Aorta (tissue), 5 donors: ENCODE measurements at regions not wholly inside any gene's neighbourhood (a gene's known extent, or its start where the extent isn't known, plus 50 kb on each side); places are given as distances from the start of the nearest gene placed in this dataset.

Experiments
- ATAC-seq: fragments of 200-7000 bp; cut with Tn5 transposase; one replicate; pipeline ENCODE4 v1.9.1; 2022; ENCODE audit warnings: moderate library complexity; ENCODE audit not compliant: low FRiP score
- DNase-seq, 2 donors: peaks; one replicate each; pipeline ENCODE4 v3.0.0-alpha.2; 2020
- H3K27ac ChIP-seq, 2 donors: one replicate each; pipeline ENCODE4 v1.5.1; 2013; ENCODE audit warnings: low read length in 2 of 2, mild to moderate bottlenecking in 2 of 2, moderate library complexity in 2 of 2, control low read depth in 1 of 2, inconsistent platforms in 1 of 2, low read depth in 1 of 2
- H3K27me3 ChIP-seq, 2 donors: one replicate each; pipeline ENCODE4 v1.6.1; 2013; ENCODE audit warnings: control low read depth in 1 of 2, low read length in 1 of 2, mild to moderate bottlenecking in 1 of 2, moderate library complexity in 1 of 2; ENCODE audit not compliant: insufficient read depth in 2 of 2, control insufficient read depth in 1 of 2
- H3K36me3 ChIP-seq, 2 donors: one replicate each; pipeline ENCODE4 v1.6.1; 2013; ENCODE audit warnings: control low read depth in 1 of 2, low read length in 1 of 2, mild to moderate bottlenecking in 1 of 2; ENCODE audit not compliant: insufficient read depth in 2 of 2, control insufficient read depth in 1 of 2
- H3K4me1 ChIP-seq, 2 donors: one replicate each; pipeline ENCODE4 v1.6.1; 2013; ENCODE audit warnings: low read length in 2 of 2, control low read depth in 1 of 2, mild to moderate bottlenecking in 1 of 2, moderate library complexity in 1 of 2; ENCODE audit not compliant: insufficient read depth in 2 of 2, control insufficient read depth in 1 of 2
- H3K4me3 ChIP-seq, 2 donors: one replicate each; pipeline ENCODE4 v1.5.1; 2013; ENCODE audit warnings: low read length in 2 of 2, control low read depth in 1 of 2, mild to moderate bottlenecking in 1 of 2
- H3K9me3 ChIP-seq: one replicate; pipeline ENCODE4 v1.6.1; 2013; ENCODE audit warnings: mild to moderate bottlenecking, low read length; ENCODE audit not compliant: control insufficient read depth
- WGBS, 2 donors: extraction: QIAGEN DNeasy Blood & Tissue Kit; methylation state at CpG; one replicate each; pipeline ENCODE4 v1.1.7; 2013; 5-methylcytosine and 5-hydroxymethylcytosine counted together
- intact Hi-C, 2 donors: fragments of 100-400 bp; cut with DNase I; formaldehyde crosslinking; loops; one replicate each; pipeline versions ENCODE4 v1.14.2 to v1.15.0; 2022
- donor health status: healthy with polysubstance abuse.
- donor health status: Bipolar disorder and iron deficiency.
- donor health status: DM: no; HTN: no; CAD: no.
- donor health status: DM: no; HTN: no; CAD: no.
- donor health status: DM: yes; HTN: yes; CAD: no.

DNA sequence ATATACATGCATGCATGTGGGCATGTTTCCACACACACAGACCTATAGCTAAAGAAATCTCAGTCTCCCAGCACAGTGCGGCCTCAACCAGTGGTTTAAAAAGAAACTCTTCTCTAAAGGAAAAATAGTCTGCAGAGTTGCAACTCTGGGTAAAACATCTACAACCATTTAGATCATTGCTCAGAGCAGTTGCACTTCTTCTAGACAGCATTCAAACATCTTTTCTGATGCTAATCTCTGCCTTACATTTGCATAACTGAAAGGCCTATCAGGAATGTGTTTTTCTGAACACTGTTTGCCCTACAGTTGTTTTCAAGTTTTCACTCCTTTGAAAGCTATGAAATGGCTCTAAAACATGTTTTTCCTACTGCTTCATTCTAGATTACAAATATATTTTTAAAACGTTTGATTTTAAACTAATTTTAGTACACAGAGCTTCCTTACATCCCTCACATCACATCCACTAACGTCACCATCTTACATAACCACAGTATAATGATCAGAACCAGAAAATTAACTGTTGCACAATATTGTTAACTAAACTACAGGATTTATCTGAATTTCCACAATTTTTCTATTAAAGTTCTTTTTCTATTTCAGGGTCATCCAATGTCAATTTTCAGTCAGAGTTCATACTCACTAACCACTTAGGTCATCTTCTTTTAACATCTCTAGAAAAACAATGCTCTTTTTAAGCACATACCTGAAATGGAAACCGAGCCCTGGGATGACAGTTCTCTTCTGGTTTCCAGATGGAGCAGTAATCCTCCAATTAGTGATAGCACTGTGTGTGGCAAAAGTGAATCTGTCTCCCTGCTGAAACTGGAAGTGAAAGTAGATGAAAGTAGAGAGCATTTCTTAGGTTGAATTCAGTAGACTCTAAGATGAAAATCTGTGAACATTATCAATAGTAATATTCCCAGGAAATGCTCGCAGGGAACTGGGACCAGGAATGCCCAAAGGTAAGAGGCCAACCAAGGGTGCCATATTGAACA lies 501.6 kb upstream of the GCFC2 start:
- intact Hi-C loops = no loop called here
- Histone ChIP-seq H3K27ac (no peak overlapping the region), H3K4me3 (no peak overlapping the region), H3K9me3 (no peaks in the 10 kb centered on the region), H3K4me1 (no peaks in the 10 kb centered on the region), H3K27me3 (no peaks in the 10 kb centered on the region), H3K36me3 (no peaks in the 10 kb centered on the region)
- WGBS, 2 donors = 66% methylated on average over 5 of the region's 5 CpGs
- no peak for ATAC-seq
- DNase-seq = no peak

DNA sequence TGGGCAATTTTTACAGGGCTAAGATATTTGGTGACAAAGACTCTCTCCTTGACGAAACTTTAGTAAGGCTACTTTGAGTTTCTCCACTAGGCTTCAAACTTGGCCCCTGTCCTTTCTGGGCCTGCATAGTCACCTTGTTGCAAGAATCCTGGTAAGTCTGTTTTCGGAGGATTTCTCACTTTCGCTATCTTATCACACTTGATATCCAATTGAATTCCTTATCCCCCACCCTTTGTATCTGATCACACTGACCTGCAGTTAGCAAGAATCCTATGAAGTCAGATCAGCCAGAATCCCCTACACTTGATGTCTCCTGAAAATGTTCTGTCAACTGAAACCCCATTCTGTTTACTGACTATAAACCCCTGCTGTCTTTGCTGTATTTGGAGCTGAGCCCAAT lies 499.8 kb upstream of the GCFC2 start:
- H3K4me1 ChIP-seq = no peaks in the 10 kb centered on the region

DNA sequence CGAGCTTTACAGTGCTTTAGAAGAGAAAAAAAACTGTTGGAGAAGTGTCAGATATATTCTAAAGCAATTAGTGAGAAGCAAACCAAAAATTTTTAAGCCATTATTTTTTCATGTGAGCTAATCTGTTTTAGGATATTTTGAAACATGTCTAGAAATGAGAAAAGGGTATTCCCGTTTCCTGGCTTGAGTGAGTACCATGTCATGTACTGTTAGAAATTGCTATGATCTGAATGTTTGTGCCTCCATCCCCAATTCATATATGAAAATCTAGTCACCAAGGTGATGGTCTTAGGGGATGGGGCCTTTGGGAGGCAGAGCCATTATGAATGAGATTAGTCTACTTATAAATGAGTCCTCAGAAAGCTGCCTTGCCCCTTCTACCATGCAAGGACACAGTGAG lies 493.3 kb upstream of the GCFC2 start:
- ATAC-seq (no peak), DNase-seq (no peak)
- H3K9me3 ChIP-seq = no peaks in the 10 kb centered on the region
- no peaks in the 10 kb centered on the region for H3K4me1 ChIP-seq
- H3K27me3 ChIP-seq = no peaks in the 10 kb centered on the region
- intact Hi-C loops = no loop called here
- H3K36me3 ChIP-seq = no peaks in the 10 kb centered on the region
- WGBS, 2 donors = 64 to 72% methylated on average over 2 of the region's 2 CpGs
- H3K4me3 ChIP-seq = no peak overlapping the region
- no peak overlapping the region for H3K27ac ChIP-seq

More for the DNA sequence above, 499.8 kb upstream of the GCFC2 start:
- ATAC-seq (no peak), DNase-seq (no peak)
- intact Hi-C loops = no loop called here
- 83 to 87% methylated on average over 3 of the region's 3 CpGs for WGBS, 2 donors
- Histone ChIP-seq H3K36me3 (no peaks in the 10 kb centered on the region), H3K27me3 (no peaks in the 10 kb centered on the region), H3K9me3 (no peaks in the 10 kb centered on the region), H3K4me3 (no peak overlapping the region), H3K27ac (no peak overlapping the region)

DNA sequence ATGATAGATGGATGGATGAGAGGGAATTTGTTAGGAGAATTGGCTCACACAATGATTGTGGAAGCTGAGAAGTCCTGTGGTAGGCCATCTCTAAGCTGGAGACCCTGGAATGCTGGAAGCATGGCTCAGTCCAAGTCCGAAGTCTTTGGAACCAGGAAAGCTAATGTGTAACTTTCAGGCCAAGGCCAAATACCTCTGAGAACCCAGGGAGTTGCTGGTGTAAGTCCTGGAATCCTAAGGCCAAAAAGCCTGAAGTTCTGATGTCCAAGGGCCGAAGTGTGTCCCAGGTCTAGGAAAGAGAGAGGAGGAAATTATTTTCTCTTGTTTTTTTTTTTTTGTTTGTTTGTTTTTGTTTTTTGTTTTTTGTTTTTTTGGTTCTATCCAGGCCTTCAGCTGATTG lies 492.2 kb upstream of the GCFC2 start:
- intact Hi-C loops = no loop called here
- ATAC-seq = no peak
- H3K36me3 ChIP-seq = no peaks in the 10 kb centered on the region
- H3K27ac ChIP-seq = no peak overlapping the region
- no peak for DNase-seq
- H3K4me1 ChIP-seq = no peaks in the 10 kb centered on the region
- 84 to 92% methylated on average over 2 of the region's 2 CpGs for WGBS, 2 donors
- H3K27me3 ChIP-seq = no peaks in the 10 kb centered on the region
- H3K4me3 ChIP-seq = no peak overlapping the region
- H3K9me3 ChIP-seq = no peaks in the 10 kb centered on the region

DNA sequence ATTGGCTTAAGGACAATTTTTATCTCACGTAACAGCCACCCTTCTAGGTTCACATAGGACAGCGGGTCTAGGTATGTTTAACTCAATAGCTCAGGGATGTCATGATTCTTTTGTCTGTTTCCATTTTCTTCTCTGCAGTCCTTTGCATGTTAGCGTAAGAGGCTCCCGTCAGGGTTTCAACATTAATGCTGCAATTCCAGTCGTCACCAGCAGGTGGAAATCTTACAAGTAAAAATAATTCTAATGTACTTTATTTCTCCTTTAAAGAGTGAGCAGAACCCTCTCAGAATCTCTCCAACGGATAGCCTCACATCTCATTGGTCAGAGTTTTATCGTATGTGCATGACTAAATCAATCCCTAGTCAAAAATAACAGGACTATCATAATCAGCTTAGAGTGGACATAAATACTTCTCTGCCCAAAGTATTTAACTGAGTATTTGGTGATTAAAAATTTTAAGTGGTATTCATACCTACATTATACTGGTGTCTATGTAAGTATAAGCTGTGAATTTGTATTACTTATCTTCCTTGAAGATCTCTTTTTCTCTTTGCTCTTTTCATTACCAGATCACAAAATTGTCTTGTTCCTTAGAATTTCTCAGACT lies 487.2 kb upstream of the GCFC2 start:
- no peaks in the 10 kb centered on the region for H3K9me3 ChIP-seq
- 15 to 16% methylated on average over 7 of the region's 7 CpGs for WGBS, 2 donors
- intact Hi-C loops = loop anchor here in 1 of 2 donors (10.0 kb wide), 1 partner anchor 407 kb away; no protein-coding TSS in a partner anchor
- no peaks in the 10 kb centered on the region for H3K27me3 ChIP-seq
- DNase-seq = peak in 1 of 2 donors; percentile 38
- no peak overlapping the region for H3K4me3 ChIP-seq
- no peak for ATAC-seq
- H3K36me3 ChIP-seq = no peaks in the 10 kb centered on the region
- H3K27ac ChIP-seq = no peak overlapping the region
- H3K4me1 ChIP-seq = no peaks in the 10 kb centered on the region

DNA sequence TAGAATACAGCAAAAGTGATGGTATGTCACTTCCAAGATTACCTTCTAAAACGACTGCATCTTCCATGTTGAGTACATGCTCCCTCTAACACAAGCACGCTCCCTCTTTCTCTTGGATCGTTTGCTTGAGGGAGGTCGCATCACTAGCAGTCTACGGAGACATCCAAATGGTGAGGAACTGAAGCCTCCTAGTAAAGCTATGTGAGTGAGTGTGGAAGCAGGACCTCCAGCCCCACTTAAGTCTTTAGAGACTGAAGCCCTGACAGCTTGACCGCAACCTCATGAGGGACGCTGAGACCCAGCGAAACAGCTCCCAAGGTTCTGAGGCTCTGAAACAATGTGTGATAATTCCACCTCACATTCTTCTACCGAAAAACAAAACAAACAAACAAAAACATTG lies 486.7 kb upstream of the GCFC2 start:
- intact Hi-C loops = loop anchor here in 1 of 2 donors (10.0 kb wide), 1 partner anchor 407 kb away; no protein-coding TSS in a partner anchor
- Histone ChIP-seq H3K27ac (no peak overlapping the region), H3K4me1 (no peaks in the 10 kb centered on the region), H3K4me3 (no peak overlapping the region), H3K36me3 (no peaks in the 10 kb centered on the region), H3K27me3 (no peaks in the 10 kb centered on the region), H3K9me3 (no peaks in the 10 kb centered on the region)
- DNase-seq (no peak), ATAC-seq (no peak)
- WGBS, 2 donors = 68 to 76% methylated on average over 9 of the region's 9 CpGs

DNA sequence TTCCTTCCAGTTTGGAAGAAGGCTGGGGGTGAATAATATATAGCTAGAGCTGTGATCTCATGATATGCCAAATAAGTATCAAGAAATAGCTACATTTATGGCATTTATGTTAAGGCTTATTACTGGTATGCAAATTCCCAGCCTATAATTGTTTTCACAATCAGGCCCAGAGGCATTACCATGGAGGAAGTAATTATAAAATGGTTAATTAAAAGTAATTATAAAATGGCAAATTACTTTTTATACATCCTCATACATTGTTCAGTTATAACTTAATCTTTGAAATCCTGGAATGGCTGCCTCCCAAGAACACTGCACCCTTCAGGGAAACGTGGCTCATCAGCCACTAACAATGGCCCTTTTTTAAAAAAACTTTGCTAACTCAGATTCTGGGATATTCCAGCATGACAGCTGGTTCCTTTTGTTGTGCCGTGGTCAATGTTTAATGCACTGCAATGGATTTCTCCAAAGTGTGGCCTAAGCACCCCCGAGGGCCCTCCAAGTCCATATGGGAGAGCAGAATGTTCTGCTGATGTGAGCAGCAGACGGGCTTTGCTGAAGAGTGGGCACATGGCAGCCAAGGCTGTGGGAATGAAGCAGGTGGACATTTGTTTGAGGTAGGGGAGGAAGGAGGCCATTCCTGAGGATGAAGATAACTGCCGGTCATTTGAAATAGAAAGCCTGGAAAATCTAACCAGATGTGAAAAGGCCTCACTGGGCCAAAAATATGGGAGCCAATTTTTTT lies 483.5 kb upstream of the GCFC2 start:
- Histone ChIP-seq H3K27ac (no peak overlapping the region), H3K4me3 (no peak overlapping the region), H3K27me3 (no peaks in the 10 kb centered on the region), H3K36me3 (no peaks in the 10 kb centered on the region), H3K9me3 (no peaks in the 10 kb centered on the region), H3K4me1 (no peaks in the 10 kb centered on the region)
- DNase-seq (no peak), ATAC-seq (no peak)
- WGBS, 2 donors = 83 to 86% methylated on average over 5 of the region's 5 CpGs
- intact Hi-C loops = loop anchor here in 1 of 2 donors (10.0 kb wide), 1 partner anchor 411 kb away; no protein-coding TSS in a partner anchor

DNA sequence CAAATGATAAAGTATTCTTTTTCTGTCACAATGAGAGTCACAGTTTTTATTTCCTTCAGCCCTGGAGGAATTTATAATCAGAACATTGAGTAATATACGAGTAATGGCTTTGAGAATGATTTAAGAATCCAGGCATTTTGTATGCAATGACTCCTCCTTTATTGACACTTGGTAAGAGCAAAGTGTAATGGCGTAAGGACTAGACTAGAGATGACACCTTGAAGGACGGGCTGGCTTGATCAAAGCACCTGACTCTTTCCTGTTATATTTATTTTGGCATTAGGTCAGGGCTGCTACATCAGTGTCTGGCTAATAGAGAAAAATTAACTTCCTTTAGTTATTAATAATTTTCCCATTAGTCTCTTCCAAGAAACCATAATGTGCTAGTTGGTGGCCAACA lies 482.4 kb upstream of the GCFC2 start:
- H3K4me3 ChIP-seq = no peak overlapping the region
- intact Hi-C loops = loop anchor here in 1 of 2 donors (10.0 kb wide), 1 partner anchor 412 kb away; no protein-coding TSS in a partner anchor
- H3K9me3 ChIP-seq = no peaks in the 10 kb centered on the region
- H3K36me3 ChIP-seq = no peaks in the 10 kb centered on the region
- H3K27ac ChIP-seq = no peak overlapping the region
- no peak for ATAC-seq
- 65 to 68% methylated on average over 3 of the region's 3 CpGs for WGBS, 2 donors
- H3K4me1 ChIP-seq = no peaks in the 10 kb centered on the region
- DNase-seq = no peak
- no peaks in the 10 kb centered on the region for H3K27me3 ChIP-seq
